ENCODE measurements at regions not wholly inside any gene's neighbourhood (a gene's known extent, or its start where the extent isn't known, plus 50 kb on each side); places are given as distances from the start of the nearest gene placed in this dataset.

- no peak overlapping the region for H3K4me3 ChIP-seq
- DNase-seq, result no peak
- H3K4me1 ChIP-seq, result no peaks in the 10 kb centered on the region
- no peak overlapping the region for H3K27ac ChIP-seq
- H3K9me3 ChIP-seq, result no peaks in the 10 kb centered on the region
- 31 to 43% methylated on average over 1 of the region's 1 CpG for WGBS, 2 donors (ENCODE audit: low coverage in 1 of 2)
- H3K36me3 ChIP-seq, result no peaks in the 10 kb centered on the region
- H3K27me3 ChIP-seq, result no peaks in the 10 kb centered on the region
- no peak for TF ChIP-seq POLR2AphosphoS5 (IDR thresholded peaks at IDR 0.05)
- TF ChIP-seq POLR2A (IDR thresholded peaks at IDR 0.05), result no peak
- no peak for TF ChIP-seq EP300 (IDR thresholded peaks at IDR 0.05; ENCODE audit: low read depth)
- TF ChIP-seq CTCF (IDR thresholded peaks at IDR 0.05), result no peak
- in situ Hi-C loops (cut with MboI; ENCODE audit: low pct_ligation_motif_present in 1 of 4, low pct_unique_long_range_greater_than_20kb in 1 of 4, low sequenced_read_pairs in 3 of 4) (no loop called here), intact Hi-C loops (cut with DNase I; ENCODE audit: low total_unique reads) (no loop called here)
These were observed 1125.4 kb upstream of the TMPRSS15 start for GRCh38 chr21:19529031-19529430.

GRCh38 chr21:19535356-19535755 is 1131.8 kb upstream of the TMPRSS15 start:
- Histone ChIP-seq H3K36me3 (no peaks in the 10 kb centered on the region), H3K27me3 (no peaks in the 10 kb centered on the region), H3K27ac (no peak overlapping the region), H3K4me1 (no peaks in the 10 kb centered on the region), H3K4me3 (no peak overlapping the region), H3K9me3 (no peaks in the 10 kb centered on the region)
- DNase-seq, result no peak
- WGBS, 2 donors (ENCODE audit: low coverage in 1 of 2), result 94% methylated on average over 2 to 3 of the region's 3 CpGs
- TF ChIP-seq EP300 (IDR thresholded peaks at IDR 0.05; ENCODE audit: low read depth), result no peak
- no peak for TF ChIP-seq POLR2AphosphoS5 (IDR thresholded peaks at IDR 0.05)
- no peak for TF ChIP-seq POLR2A (IDR thresholded peaks at IDR 0.05)
- TF ChIP-seq CTCF (IDR thresholded peaks at IDR 0.05), result no peak
- intact Hi-C loops (cut with DNase I; ENCODE audit: low total_unique reads) (no loop called here), in situ Hi-C loops (cut with MboI; ENCODE audit: low pct_ligation_motif_present in 1 of 4, low pct_unique_long_range_greater_than_20kb in 1 of 4, low sequenced_read_pairs in 3 of 4) (no loop called here)

GRCh38 chr21:19537116-19537515 is 1133.5 kb upstream of the TMPRSS15 start:
- H3K4me1 ChIP-seq, result no peaks in the 10 kb centered on the region
- TF ChIP-seq POLR2AphosphoS5 (IDR thresholded peaks at IDR 0.05), result no peak
- TF ChIP-seq POLR2A (IDR thresholded peaks at IDR 0.05), result no peak
- no peak for TF ChIP-seq CTCF (IDR thresholded peaks at IDR 0.05)
- no peak for TF ChIP-seq EP300 (IDR thresholded peaks at IDR 0.05; ENCODE audit: low read depth)
- no peak for DNase-seq
- H3K4me3 ChIP-seq, result no peak overlapping the region
- intact Hi-C loops (cut with DNase I; ENCODE audit: low total_unique reads) (no loop called here), in situ Hi-C loops (cut with MboI; ENCODE audit: low pct_ligation_motif_present in 1 of 4, low pct_unique_long_range_greater_than_20kb in 1 of 4, low sequenced_read_pairs in 3 of 4) (no loop called here)
- H3K27ac ChIP-seq, result no peak overlapping the region
- H3K27me3 ChIP-seq, result no peaks in the 10 kb centered on the region
- no peaks in the 10 kb centered on the region for H3K36me3 ChIP-seq
- H3K9me3 ChIP-seq, result no peaks in the 10 kb centered on the region
- 81 to 86% methylated on average over 1 to 2 of the region's 2 CpGs for WGBS, 2 donors (ENCODE audit: low coverage in 1 of 2)

GRCh38 chr21:19540287-19540686 is 1136.7 kb upstream of the TMPRSS15 start:
- no peak for DNase-seq
- Histone ChIP-seq H3K27ac (no peak overlapping the region), H3K4me1 (no peaks in the 10 kb centered on the region), H3K4me3 (no peak overlapping the region), H3K27me3 (no peaks in the 10 kb centered on the region), H3K9me3 (no peaks in the 10 kb centered on the region), H3K36me3 (no peaks in the 10 kb centered on the region)
- no peak for TF ChIP-seq CTCF (IDR thresholded peaks at IDR 0.05)
- TF ChIP-seq POLR2A (IDR thresholded peaks at IDR 0.05), result no peak
- TF ChIP-seq EP300 (IDR thresholded peaks at IDR 0.05; ENCODE audit: low read depth), result no peak
- no peak for TF ChIP-seq POLR2AphosphoS5 (IDR thresholded peaks at IDR 0.05)
- in situ Hi-C loops (cut with MboI; ENCODE audit: low pct_ligation_motif_present in 1 of 4, low pct_unique_long_range_greater_than_20kb in 1 of 4, low sequenced_read_pairs in 3 of 4), result no loop called here
- intact Hi-C loops (cut with DNase I; ENCODE audit: low total_unique reads), result no loop called here
- 61 to 82% methylated on average over 2 of the region's 2 CpGs for WGBS, 2 donors (ENCODE audit: low coverage in 1 of 2)
